Left hindlimb (tissue), 1 donor: ENCODE measurements at regions not wholly inside any gene's neighbourhood (a gene's known extent, or its start where the extent isn't known, plus 50 kb on each side); places are given as distances from the start of the nearest gene placed in this dataset.

Source experiments
- DNase-seq: peaks from one replicate; pipeline ENCODE4 v3.0.0-alpha.2; 2018

- DNase-seq = no peak
These were observed 65.3 kb upstream of the ID4 start for GRCh38 chr6:19771753-19772336.

- DNase-seq = no peak
These were observed 64.3 kb upstream of the ID4 start for GRCh38 chr6:19772891-19773290.

GRCh38 chr6:19781269-19781668 is 55.9 kb upstream of the ID4 start:
- DNase-seq = no peak

- DNase-seq = no peak
These were observed 54.6 kb upstream of the ID4 start for GRCh38 chr6:19782588-19782987.
